Endothelial cell (in vitro differentiated cells): ENCODE measurements at regions not wholly inside any gene's neighbourhood (a gene's known extent, or its start where the extent isn't known, plus 50 kb on each side); places are given as distances from the start of the nearest gene placed in this dataset.

Experiments used
- DNase-seq: peaks from one replicate; pipeline ENCODE4 v3.0.0; 2021; ENCODE audit warnings: low spot score
- H3K27ac Mint-ChIP-seq: one replicate; pipeline ENCODE4 v1.8.0; 2021; ENCODE audit warnings: mixed read lengths, inconsistent platforms; ENCODE audit not compliant: unreplicated experiment
- H3K27me3 Mint-ChIP-seq: one replicate; pipeline ENCODE4 v1.8.0; 2021; ENCODE audit warnings: mild to moderate bottlenecking, moderate library complexity, mixed read lengths, inconsistent platforms; ENCODE audit not compliant: unreplicated experiment
- H3K36me3 Mint-ChIP-seq: one replicate; pipeline ENCODE4 v1.8.0; 2021; ENCODE audit warnings: mild to moderate bottlenecking, low read depth, mixed read lengths, inconsistent platforms; ENCODE audit not compliant: unreplicated experiment
- H3K4me1 Mint-ChIP-seq: one replicate; pipeline ENCODE4 v1.8.0; 2021; ENCODE audit warnings: mild to moderate bottlenecking, mixed read lengths, inconsistent platforms; ENCODE audit not compliant: unreplicated experiment
- H3K4me3 Mint-ChIP-seq: one replicate; pipeline ENCODE4 v1.8.0; 2021; ENCODE audit warnings: mild to moderate bottlenecking, mixed read lengths, inconsistent platforms; ENCODE audit not compliant: unreplicated experiment
- H3K9me3 Mint-ChIP-seq: one replicate; pipeline ENCODE4 v1.8.0; 2021; ENCODE audit warnings: mixed read lengths, inconsistent platforms; ENCODE audit not compliant: unreplicated experiment
- TF ChIP-seq, protein P1 (sequence below): fragments of 200-600 bp; sonication (generic); IDR thresholded peaks from one replicate; pipeline ENCODE4 v1.5.0; 2021; ENCODE audit warnings: antibody characterized with exemption; ENCODE audit not compliant: unreplicated experiment

- no peak overlapping the region for H3K27ac Mint-ChIP-seq
- no peak for DNase-seq
- no peaks in the 10 kb centered on the region for H3K9me3 Mint-ChIP-seq
- H3K27me3 Mint-ChIP-seq: peaks cover 9% of the 10 kb centered on the region
- H3K4me3 Mint-ChIP-seq: no peak overlapping the region
- TF ChIP-seq, protein P1, sequence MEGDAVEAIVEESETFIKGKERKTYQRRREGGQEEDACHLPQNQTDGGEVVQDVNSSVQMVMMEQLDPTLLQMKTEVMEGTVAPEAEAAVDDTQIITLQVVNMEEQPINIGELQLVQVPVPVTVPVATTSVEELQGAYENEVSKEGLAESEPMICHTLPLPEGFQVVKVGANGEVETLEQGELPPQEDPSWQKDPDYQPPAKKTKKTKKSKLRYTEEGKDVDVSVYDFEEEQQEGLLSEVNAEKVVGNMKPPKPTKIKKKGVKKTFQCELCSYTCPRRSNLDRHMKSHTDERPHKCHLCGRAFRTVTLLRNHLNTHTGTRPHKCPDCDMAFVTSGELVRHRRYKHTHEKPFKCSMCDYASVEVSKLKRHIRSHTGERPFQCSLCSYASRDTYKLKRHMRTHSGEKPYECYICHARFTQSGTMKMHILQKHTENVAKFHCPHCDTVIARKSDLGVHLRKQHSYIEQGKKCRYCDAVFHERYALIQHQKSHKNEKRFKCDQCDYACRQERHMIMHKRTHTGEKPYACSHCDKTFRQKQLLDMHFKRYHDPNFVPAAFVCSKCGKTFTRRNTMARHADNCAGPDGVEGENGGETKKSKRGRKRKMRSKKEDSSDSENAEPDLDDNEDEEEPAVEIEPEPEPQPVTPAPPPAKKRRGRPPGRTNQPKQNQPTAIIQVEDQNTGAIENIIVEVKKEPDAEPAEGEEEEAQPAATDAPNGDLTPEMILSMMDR: no peak
- no peaks in the 10 kb centered on the region for H3K36me3 Mint-ChIP-seq
- H3K4me1 Mint-ChIP-seq: peaks cover 5% of the 10 kb centered on the region
Observed at GRCh38 chr10:128556182-128557110, 430.2 kb upstream of the MKI67 start.

DNA sequence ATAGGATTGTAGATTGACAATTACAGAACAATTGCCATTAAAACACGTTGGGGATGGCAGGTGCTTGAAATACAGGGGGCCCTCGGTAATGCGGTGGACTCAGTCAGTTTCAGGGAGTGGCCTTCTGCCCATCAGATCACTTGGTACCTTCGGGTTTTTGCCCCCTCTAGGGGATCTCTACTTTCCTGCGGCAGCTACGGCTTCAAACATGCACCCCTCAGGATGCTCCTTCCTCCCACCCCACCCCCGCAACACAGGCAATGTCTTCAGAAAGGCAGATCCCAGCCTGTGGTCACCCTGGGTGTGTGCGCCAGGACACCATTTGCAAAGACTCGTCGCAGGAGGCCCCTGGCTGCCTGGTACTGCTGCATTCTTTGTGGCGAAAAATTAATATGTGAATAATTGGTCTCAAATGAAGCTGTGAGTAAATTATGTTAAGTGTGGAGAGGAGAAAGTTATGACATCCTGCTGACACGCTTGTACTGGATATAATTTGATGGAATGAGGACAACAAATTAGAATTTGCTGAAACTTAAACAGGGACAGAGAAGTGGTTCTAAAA, 431.0 kb upstream of the MKI67 start:
- peaks cover 7% of the 10 kb centered on the region for H3K9me3 Mint-ChIP-seq
- TF ChIP-seq, protein P1: no peak
- H3K4me3 Mint-ChIP-seq: no peak overlapping the region
- no peak overlapping the region for H3K27ac Mint-ChIP-seq
- peaks cover 6% of the 10 kb centered on the region for H3K27me3 Mint-ChIP-seq
- DNase-seq: no peak
- no peaks in the 10 kb centered on the region for H3K36me3 Mint-ChIP-seq
- peaks cover 5% of the 10 kb centered on the region for H3K4me1 Mint-ChIP-seq

GRCh38 chr10:128560406-128560805, 434.2 kb upstream of the MKI67 start:
- TF ChIP-seq, protein P1: no peak
- no peak for DNase-seq
- H3K4me3 Mint-ChIP-seq: no peak overlapping the region
- peaks cover 5% of the 10 kb centered on the region for H3K27me3 Mint-ChIP-seq
- peaks cover 10% of the 10 kb centered on the region for H3K9me3 Mint-ChIP-seq
- no peaks in the 10 kb centered on the region for H3K36me3 Mint-ChIP-seq
- no peak overlapping the region for H3K27ac Mint-ChIP-seq
- H3K4me1 Mint-ChIP-seq: peaks cover 5% of the 10 kb centered on the region

DNA sequence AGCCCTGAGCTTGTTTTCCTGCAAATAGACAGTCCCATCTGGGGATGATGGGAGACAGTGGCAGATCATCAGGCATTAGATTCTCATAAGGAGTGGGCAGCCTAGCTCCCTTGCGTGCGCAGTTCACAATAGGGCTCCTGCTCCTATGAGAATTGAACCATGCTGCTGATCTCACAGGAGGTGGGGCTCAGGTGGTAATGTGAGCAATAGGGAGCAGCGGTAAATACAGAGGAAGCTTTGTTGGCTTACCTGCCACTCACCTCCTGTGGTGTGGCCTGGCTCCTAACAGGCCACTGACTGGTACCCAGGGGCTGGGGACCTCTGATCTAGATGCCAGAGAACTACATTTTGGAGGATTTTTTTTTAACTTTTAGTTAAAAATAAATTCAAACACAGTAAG, 434.8 kb upstream of the MKI67 start:
- Mint-ChIP-seq H3K9me3 (peaks cover 10% of the 10 kb centered on the region), H3K4me3 (no peak overlapping the region), H3K27me3 (peaks cover 5% of the 10 kb centered on the region), H3K27ac (no peak overlapping the region), H3K4me1 (peaks cover 5% of the 10 kb centered on the region), H3K36me3 (no peaks in the 10 kb centered on the region)
- no peak for DNase-seq
- TF ChIP-seq, protein P1: no peak

DNA sequence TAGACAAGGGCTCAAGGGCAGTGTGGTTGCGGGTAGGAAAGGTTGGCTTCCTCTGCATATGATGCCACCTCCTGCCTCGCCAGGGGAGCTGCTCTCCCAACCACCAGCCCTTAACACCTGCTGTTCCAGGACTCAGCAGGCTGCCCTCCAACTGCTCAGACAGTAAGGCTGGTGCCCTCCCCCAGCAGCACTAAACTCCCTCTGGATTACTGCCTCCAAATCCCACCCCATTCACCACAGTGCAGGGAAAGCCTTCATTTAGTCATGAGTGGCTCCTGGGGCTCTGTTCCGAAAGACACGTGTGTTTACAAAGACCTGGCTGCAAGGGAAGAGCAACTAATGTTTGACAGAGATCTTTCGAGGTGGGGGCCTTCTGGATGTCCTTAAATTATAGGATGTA, 437.2 kb upstream of the MKI67 start:
- no peaks in the 10 kb centered on the region for H3K36me3 Mint-ChIP-seq
- peak overlapping the region; percentile 8 for H3K27ac Mint-ChIP-seq
- TF ChIP-seq, protein P1: no peak
- DNase-seq: no peak
- H3K4me3 Mint-ChIP-seq: no peak overlapping the region
- H3K27me3 Mint-ChIP-seq: peaks cover 3% of the 10 kb centered on the region
- peaks cover 4% of the 10 kb centered on the region for H3K4me1 Mint-ChIP-seq
- H3K9me3 Mint-ChIP-seq: peaks cover 10% of the 10 kb centered on the region
